ENCODE measurements at regions not wholly inside any gene's neighbourhood (a gene's known extent, or its start where the extent isn't known, plus 50 kb on each side); places are given as distances from the start of the nearest gene placed in this dataset.

- TF ChIP-seq, protein P1, sequence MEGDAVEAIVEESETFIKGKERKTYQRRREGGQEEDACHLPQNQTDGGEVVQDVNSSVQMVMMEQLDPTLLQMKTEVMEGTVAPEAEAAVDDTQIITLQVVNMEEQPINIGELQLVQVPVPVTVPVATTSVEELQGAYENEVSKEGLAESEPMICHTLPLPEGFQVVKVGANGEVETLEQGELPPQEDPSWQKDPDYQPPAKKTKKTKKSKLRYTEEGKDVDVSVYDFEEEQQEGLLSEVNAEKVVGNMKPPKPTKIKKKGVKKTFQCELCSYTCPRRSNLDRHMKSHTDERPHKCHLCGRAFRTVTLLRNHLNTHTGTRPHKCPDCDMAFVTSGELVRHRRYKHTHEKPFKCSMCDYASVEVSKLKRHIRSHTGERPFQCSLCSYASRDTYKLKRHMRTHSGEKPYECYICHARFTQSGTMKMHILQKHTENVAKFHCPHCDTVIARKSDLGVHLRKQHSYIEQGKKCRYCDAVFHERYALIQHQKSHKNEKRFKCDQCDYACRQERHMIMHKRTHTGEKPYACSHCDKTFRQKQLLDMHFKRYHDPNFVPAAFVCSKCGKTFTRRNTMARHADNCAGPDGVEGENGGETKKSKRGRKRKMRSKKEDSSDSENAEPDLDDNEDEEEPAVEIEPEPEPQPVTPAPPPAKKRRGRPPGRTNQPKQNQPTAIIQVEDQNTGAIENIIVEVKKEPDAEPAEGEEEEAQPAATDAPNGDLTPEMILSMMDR (IDR thresholded peaks at IDR 0.05) = no peak
- TF ChIP-seq POLR2A (IDR thresholded peaks at IDR 0.05) (no peak), EP300 (IDR thresholded peaks at IDR 0.05; ENCODE audit: low read depth) (no peak)
Measured at GRCh38 chr5:78717674-78718584, 69.4 kb upstream of the LHFPL2 start.
